22Rv1 (cell line): ENCODE measurements at regions not wholly inside any gene's neighbourhood (a gene's known extent, or its start where the extent isn't known, plus 50 kb on each side); places are given as distances from the start of the nearest gene placed in this dataset.

ENCODE experiments used
- H3K27ac ChIP-seq: fragments of 450-650 bp; 2 replicates; pipeline ENCODE4 v1.5.1; 2017
- CTCF ChIP-seq: fragments of 450-650 bp; IDR thresholded peaks from 2 replicates; pipeline ENCODE4 v1.5.1; 2017; ENCODE audit warnings: mild to moderate bottlenecking
- ZFX ChIP-seq: fragments of 450-650 bp; IDR thresholded peaks from 2 replicates; pipeline ENCODE4 v1.6.1; 2017; ENCODE audit warnings: antibody characterized with exemption, borderline replicate concordance

GRCh38 chr17:21524211-21524591, 148.0 kb downstream of the KCNJ12 start:
- H3K27ac ChIP-seq = no peak overlapping the region
- no peak for TF ChIP-seq CTCF
- TF ChIP-seq ZFX = no peak

- H3K27ac ChIP-seq = no peak overlapping the region
- no peak for TF ChIP-seq CTCF
- TF ChIP-seq ZFX = no peak
Measured at GRCh38 chr17:21525464-21526130, 149.4 kb downstream of the KCNJ12 start.

- TF ChIP-seq CTCF (no peak), ZFX (no peak)
- no peak overlapping the region for H3K27ac ChIP-seq
Measured at GRCh38 chr17:21528031-21528695, 152.0 kb downstream of the KCNJ12 start.

GRCh38 chr17:21530311-21530710, 154.2 kb downstream of the KCNJ12 start:
- TF ChIP-seq ZFX (no peak), CTCF (no peak)
- H3K27ac ChIP-seq = no peak overlapping the region

GRCh38 chr17:21530841-21531240, 154.7 kb downstream of the KCNJ12 start:
- no peak overlapping the region for H3K27ac ChIP-seq
- no peak for TF ChIP-seq CTCF
- TF ChIP-seq ZFX = no peak

- TF ChIP-seq CTCF = no peak
- TF ChIP-seq ZFX = no peak
- H3K27ac ChIP-seq = no peak overlapping the region
Measured at GRCh38 chr17:21532763-21533385, 156.7 kb downstream of the KCNJ12 start.
